HFFc6 (cell line): ENCODE measurements at regions not wholly inside any gene's neighbourhood (a gene's known extent, or its start where the extent isn't known, plus 50 kb on each side); places are given as distances from the start of the nearest gene placed in this dataset.

Experiments
- DNase-seq: peaks from one replicate; pipeline ENCODE4 v3.0.0-alpha.2; 2018
- H3K27ac Mint-ChIP-seq: 2 replicates; pipeline ENCODE4 v1.8.0; 2020; ENCODE audit warnings: mild to moderate bottlenecking, mixed read lengths
- H3K27me3 Mint-ChIP-seq: 2 replicates; pipeline ENCODE4 v1.8.0; 2021; ENCODE audit warnings: mild to moderate bottlenecking, moderate library complexity, mixed read lengths; ENCODE audit not compliant: insufficient read depth
- H3K36me3 Mint-ChIP-seq: 2 replicates; pipeline ENCODE4 v1.8.0; 2021; ENCODE audit warnings: low read depth, mixed read lengths
- H3K4me1 Mint-ChIP-seq: 2 replicates; pipeline ENCODE4 v1.8.0; 2020; ENCODE audit warnings: low read depth, mixed read lengths
- H3K4me3 Mint-ChIP-seq: 2 replicates; pipeline ENCODE4 v1.8.0; 2020; ENCODE audit warnings: mild to moderate bottlenecking, moderate library complexity, mixed read lengths
- H3K9me3 Mint-ChIP-seq: 2 replicates; pipeline ENCODE4 v1.8.0; 2020; ENCODE audit warnings: mild to moderate bottlenecking, mixed read lengths
- TF ChIP-seq, protein P1 (sequence below): fragments of 200-600 bp; sonication (generic); IDR thresholded peaks from 2 replicates; pipeline ENCODE4 v1.5.0; 2021; ENCODE audit warnings: antibody characterized with exemption, mild to moderate bottlenecking

DNA sequence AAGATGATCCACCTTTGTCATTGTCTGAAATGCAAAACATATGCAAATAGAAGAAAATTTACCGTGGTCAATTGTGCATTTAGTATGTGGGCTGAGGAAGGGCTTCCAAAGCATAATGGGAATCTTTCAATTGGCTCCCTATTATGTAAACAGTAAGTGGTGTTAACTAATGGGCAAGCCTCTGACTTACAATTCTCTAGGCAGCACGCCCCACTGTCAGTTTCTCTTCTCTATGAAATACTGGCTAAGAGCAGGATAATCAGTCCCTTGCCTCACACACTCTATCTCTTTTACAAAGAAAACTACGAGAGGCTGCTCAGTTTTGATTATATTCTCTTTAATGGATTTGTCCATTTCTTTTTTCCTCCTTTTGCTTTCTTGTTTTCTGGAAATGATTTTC, 1272.6 kb downstream of the PCDH19 start:
- TF ChIP-seq, protein P1, sequence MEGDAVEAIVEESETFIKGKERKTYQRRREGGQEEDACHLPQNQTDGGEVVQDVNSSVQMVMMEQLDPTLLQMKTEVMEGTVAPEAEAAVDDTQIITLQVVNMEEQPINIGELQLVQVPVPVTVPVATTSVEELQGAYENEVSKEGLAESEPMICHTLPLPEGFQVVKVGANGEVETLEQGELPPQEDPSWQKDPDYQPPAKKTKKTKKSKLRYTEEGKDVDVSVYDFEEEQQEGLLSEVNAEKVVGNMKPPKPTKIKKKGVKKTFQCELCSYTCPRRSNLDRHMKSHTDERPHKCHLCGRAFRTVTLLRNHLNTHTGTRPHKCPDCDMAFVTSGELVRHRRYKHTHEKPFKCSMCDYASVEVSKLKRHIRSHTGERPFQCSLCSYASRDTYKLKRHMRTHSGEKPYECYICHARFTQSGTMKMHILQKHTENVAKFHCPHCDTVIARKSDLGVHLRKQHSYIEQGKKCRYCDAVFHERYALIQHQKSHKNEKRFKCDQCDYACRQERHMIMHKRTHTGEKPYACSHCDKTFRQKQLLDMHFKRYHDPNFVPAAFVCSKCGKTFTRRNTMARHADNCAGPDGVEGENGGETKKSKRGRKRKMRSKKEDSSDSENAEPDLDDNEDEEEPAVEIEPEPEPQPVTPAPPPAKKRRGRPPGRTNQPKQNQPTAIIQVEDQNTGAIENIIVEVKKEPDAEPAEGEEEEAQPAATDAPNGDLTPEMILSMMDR, result no peak
- no peaks in the 10 kb centered on the region for H3K36me3 Mint-ChIP-seq
- H3K27ac Mint-ChIP-seq, result no peak overlapping the region
- peaks cover 8% of the 10 kb centered on the region for H3K9me3 Mint-ChIP-seq
- H3K27me3 Mint-ChIP-seq, result no peaks in the 10 kb centered on the region
- H3K4me1 Mint-ChIP-seq, result no peaks in the 10 kb centered on the region
- no peak for DNase-seq
- H3K4me3 Mint-ChIP-seq, result no peak overlapping the region

- no peaks in the 10 kb centered on the region; the same call in 1 of the 2 replicates for H3K9me3 Mint-ChIP-seq
Observed at GRCh38 chrX:99117011-99117410, 1293.1 kb downstream of the PCDH19 start.

GRCh38 chrX:99095965-99096635, 1314.0 kb downstream of the PCDH19 start:
- H3K27ac Mint-ChIP-seq, result no peak overlapping the region
- DNase-seq, result no peak
- no peaks in the 10 kb centered on the region for H3K4me1 Mint-ChIP-seq
- H3K9me3 Mint-ChIP-seq, result no peaks in the 10 kb centered on the region
- TF ChIP-seq, protein P1, result no peak
- H3K4me3 Mint-ChIP-seq, result no peak overlapping the region
- H3K27me3 Mint-ChIP-seq, result no peaks in the 10 kb centered on the region
- H3K36me3 Mint-ChIP-seq, result no peaks in the 10 kb centered on the region

More at GRCh38 chrX:99117011-99117410, 1293.1 kb downstream of the PCDH19 start:
- Mint-ChIP-seq H3K4me3 (no peak overlapping the region), H3K27me3 (no peaks in the 10 kb centered on the region), H3K36me3 (no peaks in the 10 kb centered on the region), H3K4me1 (no peaks in the 10 kb centered on the region), H3K27ac (no peak overlapping the region)
- DNase-seq, result no peak
- TF ChIP-seq, protein P1, result no peak

DNA sequence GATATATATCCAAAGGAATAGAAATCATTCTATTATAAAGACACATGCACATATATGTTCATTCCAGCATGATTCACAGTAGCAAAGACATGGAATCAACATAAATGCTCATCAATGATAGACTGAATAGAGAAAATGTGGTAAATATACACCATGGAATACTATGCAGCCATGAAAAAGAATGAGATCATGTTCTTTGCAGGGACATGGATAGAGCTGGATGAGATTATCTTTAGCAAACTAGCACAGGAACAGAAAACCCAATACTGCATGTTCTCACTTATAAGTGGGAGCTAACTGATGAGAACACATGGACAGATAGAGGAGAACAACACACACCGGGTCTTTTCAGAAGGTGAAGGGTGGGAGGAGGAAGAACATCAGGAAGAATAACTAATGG, 1318.6 kb downstream of the PCDH19 start:
- TF ChIP-seq, protein P1, result no peak
- Mint-ChIP-seq H3K27me3 (no peaks in the 10 kb centered on the region), H3K9me3 (peaks cover 21% of the 10 kb centered on the region), H3K4me3 (no peak overlapping the region), H3K36me3 (no peaks in the 10 kb centered on the region), H3K4me1 (no peaks in the 10 kb centered on the region), H3K27ac (no peak overlapping the region)
- DNase-seq, result no peak

DNA sequence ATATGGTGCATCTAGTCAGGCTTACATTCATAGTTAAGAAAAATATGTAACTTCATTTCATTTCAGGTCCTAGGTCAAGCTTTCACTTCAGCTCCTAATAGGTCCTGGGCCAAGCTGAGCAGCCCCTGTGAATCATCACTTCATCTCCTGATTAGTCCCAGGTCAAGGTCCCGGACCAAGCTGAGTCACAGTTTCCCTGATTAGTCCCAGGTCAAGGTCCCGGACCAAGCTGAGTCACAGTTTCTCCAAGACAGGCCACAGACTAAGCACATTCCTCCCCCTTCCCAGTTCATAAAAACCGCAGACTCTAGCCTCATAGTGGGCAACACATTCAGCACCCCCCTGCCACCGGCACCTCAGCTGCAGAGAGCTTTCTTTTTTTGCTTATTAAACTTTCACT, 1331.8 kb downstream of the PCDH19 start:
- TF ChIP-seq, protein P1, result no peak
- no peaks in the 10 kb centered on the region for H3K36me3 Mint-ChIP-seq
- no peak overlapping the region for H3K4me3 Mint-ChIP-seq
- no peak overlapping the region for H3K27ac Mint-ChIP-seq
- DNase-seq, result no peak
- no peaks in the 10 kb centered on the region for H3K27me3 Mint-ChIP-seq
- H3K9me3 Mint-ChIP-seq, result peaks cover 4% of the 10 kb centered on the region; the same call in 1 of the 2 replicates
- H3K4me1 Mint-ChIP-seq, result no peaks in the 10 kb centered on the region
